AG08396 (cell line): ENCODE measurements at regions not wholly inside any gene's neighbourhood (a gene's known extent, or its start where the extent isn't known, plus 50 kb on each side); places are given as distances from the start of the nearest gene placed in this dataset.
"Not testable (repeated sequence)": the region's sequence is repeated elsewhere in the genome, so short reads cannot be mapped to it uniquely, and the experiment has no call there.

Source experiments
- DNase-seq: peaks from one replicate; pipeline ENCODE4 v3.0.0; 2012; ENCODE audit warnings: low spot score, mixed read lengths

- DNase-seq, result no peak
Measured at GRCh38 chr15:79539401-79539800, 107.3 kb downstream of the MINAR1 start.

- DNase-seq, result no peak
Measured at GRCh38 chr15:79540551-79540950, 108.4 kb downstream of the MINAR1 start.

- no peak for DNase-seq
Measured at GRCh38 chr15:79541196-79541595, 109.1 kb downstream of the MINAR1 start.

GRCh38 chr15:79543097-79543496, 111.0 kb downstream of the MINAR1 start:
- DNase-seq, result no peak

GRCh38 chr15:79549196-79549595, 117.1 kb downstream of the MINAR1 start:
- no peak for DNase-seq

GRCh38 chr15:79560384-79560783, 128.2 kb downstream of the MINAR1 start:
- no peak for DNase-seq

- DNase-seq, result no peak
Measured at GRCh38 chr15:79561982-79562381, 129.8 kb downstream of the MINAR1 start.

- no peak for DNase-seq
Measured at GRCh38 chr15:79562403-79562815, 130.3 kb downstream of the MINAR1 start.

- DNase-seq, result no peak
Measured at GRCh38 chr15:79562899-79563298, 130.8 kb downstream of the MINAR1 start.

- DNase-seq, result no peak
Measured at GRCh38 chr15:79570004-79570403, 137.9 kb downstream of the MINAR1 start.

GRCh38 chr15:79572691-79573404, 140.7 kb downstream of the MINAR1 start:
- no peak for DNase-seq

- DNase-seq, result not testable (repeated sequence)
Measured at GRCh38 chr15:79574431-79575273, 142.5 kb downstream of the MINAR1 start.

- DNase-seq, result no peak
Measured at GRCh38 chr15:79582650-79583049, 150.5 kb downstream of the MINAR1 start.

- DNase-seq, result no peak
Measured at GRCh38 chr15:79592126-79592525, 160.0 kb downstream of the MINAR1 start.

GRCh38 chr15:79593119-79593869, 161.2 kb downstream of the MINAR1 start:
- DNase-seq, result peak; percentile 21

GRCh38 chr15:79595306-79595705, 163.2 kb downstream of the MINAR1 start:
- DNase-seq, result no peak

GRCh38 chr15:79595995-79596622, 164.0 kb downstream of the MINAR1 start:
- peak; percentile 74 for DNase-seq

- no peak for DNase-seq
Measured at GRCh38 chr15:79598639-79599038, 166.5 kb downstream of the MINAR1 start.

- DNase-seq, result no peak
Measured at GRCh38 chr15:79601405-79602086, 169.4 kb downstream of the MINAR1 start.

- DNase-seq, result no peak
Measured at GRCh38 chr15:79602180-79602579, 170.0 kb downstream of the MINAR1 start.

- no peak for DNase-seq
Measured at GRCh38 chr15:79602731-79603130, 170.6 kb downstream of the MINAR1 start.
